Activated T-helper 1 cell treated with anti-CD3 and anti-CD28 coated beads, Interleukin-12 subunit alpha, Interleukin-12 subunit beta, Interleukin-2, Interleukin-4 antibody, amounts not matched to agents 30 ng/mL and 10 ng/mL and 1 ng/mL, durations not matched to agents 14 hours and 24 hours and 36 hours (primary cell): ENCODE measurements at regions not wholly inside any gene's neighbourhood (a gene's known extent, or its start where the extent isn't known, plus 50 kb on each side); places are given as distances from the start of the nearest gene placed in this dataset.
"Not testable (repeated sequence)": the region's sequence is repeated elsewhere in the genome, so short reads cannot be mapped to it uniquely, and the experiment has no call there.

Source experiments
- DNase-seq: peaks from one replicate; pipeline ENCODE4 v3.0.0; 2021; ENCODE audit warnings: low spot score
- H3K27ac Mint-ChIP-seq: one replicate; pipeline ENCODE4 v1.8.0; 2021; ENCODE audit warnings: mild to moderate bottlenecking, mixed read lengths
- H3K27me3 Mint-ChIP-seq: one replicate; pipeline ENCODE4 v1.8.0; 2022; ENCODE audit warnings: mild to moderate bottlenecking, moderate library complexity, mixed read lengths; ENCODE audit not compliant: insufficient read depth
- H3K36me3 Mint-ChIP-seq: one replicate; pipeline ENCODE4 v1.8.0; 2021; ENCODE audit warnings: low read depth, mixed read lengths
- H3K4me1 Mint-ChIP-seq: one replicate; pipeline ENCODE4 v1.8.0; 2021; ENCODE audit warnings: low read depth, mixed read lengths
- H3K4me3 Mint-ChIP-seq: one replicate; pipeline ENCODE4 v1.8.0; 2021; ENCODE audit warnings: mild to moderate bottlenecking, moderate library complexity, mixed read lengths
- H3K9me3 Mint-ChIP-seq: one replicate; pipeline ENCODE4 v1.8.0; 2021; ENCODE audit warnings: mixed read lengths
- intact Hi-C: fragments of 100-400 bp; cut with micrococcal nuclease; formaldehyde crosslinking; loops from one replicate; pipeline ENCODE4 v1.15.1; 2024

GRCh38 chr2:65579506-65580235, 147.3 kb upstream of the SPRED2 start:
- no peak for DNase-seq
- H3K4me1 Mint-ChIP-seq = no peaks in the 10 kb centered on the region

DNA sequence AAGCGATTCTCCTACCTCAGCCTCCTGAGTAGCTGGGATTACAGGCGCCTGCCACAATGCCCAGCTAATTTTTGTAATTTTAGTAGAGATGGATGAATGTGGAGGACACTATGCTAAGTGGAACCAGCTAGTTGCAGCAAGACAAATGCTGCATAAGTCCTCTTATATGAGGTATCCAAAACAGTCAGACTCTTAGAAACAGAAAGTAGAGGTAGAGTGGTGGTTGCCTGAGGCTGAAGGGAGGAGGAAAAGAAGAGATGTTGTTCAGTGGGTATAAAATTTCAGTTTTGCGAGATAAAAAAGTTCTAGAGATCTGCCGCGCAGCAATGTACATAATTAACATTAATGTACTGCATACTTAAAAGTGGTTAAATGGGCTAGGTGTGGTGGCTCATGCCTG, 145.3 kb upstream of the SPRED2 start:
- intact Hi-C loops = no loop called here
- no peaks in the 10 kb centered on the region for H3K9me3 Mint-ChIP-seq
- no peak for DNase-seq
- no peaks in the 10 kb centered on the region for H3K4me1 Mint-ChIP-seq
- no peak overlapping the region for H3K4me3 Mint-ChIP-seq
- H3K27me3 Mint-ChIP-seq = peaks cover 19% of the 10 kb centered on the region
- H3K36me3 Mint-ChIP-seq = no peaks in the 10 kb centered on the region
- H3K27ac Mint-ChIP-seq = no peak overlapping the region

More at GRCh38 chr2:65579506-65580235, 147.3 kb upstream of the SPRED2 start:
- H3K9me3 Mint-ChIP-seq = no peaks in the 10 kb centered on the region
- peaks cover 15% of the 10 kb centered on the region for H3K27me3 Mint-ChIP-seq
- H3K36me3 Mint-ChIP-seq = no peaks in the 10 kb centered on the region
- H3K4me3 Mint-ChIP-seq = no peak overlapping the region
- no peak overlapping the region for H3K27ac Mint-ChIP-seq
- intact Hi-C loops = no loop called here

GRCh38 chr2:65576861-65577601, 144.6 kb upstream of the SPRED2 start:
- no peaks in the 10 kb centered on the region for H3K9me3 Mint-ChIP-seq
- DNase-seq = no peak
- peaks cover 19% of the 10 kb centered on the region for H3K27me3 Mint-ChIP-seq
- no peaks in the 10 kb centered on the region for H3K36me3 Mint-ChIP-seq
- H3K27ac Mint-ChIP-seq = no peak overlapping the region
- H3K4me1 Mint-ChIP-seq = no peaks in the 10 kb centered on the region
- H3K4me3 Mint-ChIP-seq = no peak overlapping the region
- intact Hi-C loops = no loop called here

DNA sequence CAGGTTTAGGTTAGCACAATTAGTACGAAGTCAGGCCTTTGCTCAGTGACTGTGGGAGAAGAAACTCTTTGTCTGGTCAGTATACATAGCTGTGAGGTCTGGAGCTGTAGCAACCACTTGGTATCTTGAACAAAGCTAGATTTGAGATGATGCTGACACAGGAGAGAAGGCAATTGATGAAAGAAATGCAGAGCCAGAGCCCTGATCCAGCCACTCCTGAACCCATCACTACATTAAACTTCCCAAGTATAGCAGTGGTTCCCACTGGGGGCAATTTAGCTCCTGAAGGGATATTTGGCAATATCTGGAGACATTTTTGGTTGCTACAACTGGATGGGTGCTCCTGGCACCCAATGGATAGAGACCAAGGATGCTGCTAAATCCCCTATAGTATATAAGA, 143.9 kb upstream of the SPRED2 start:
- no peak overlapping the region for H3K27ac Mint-ChIP-seq
- H3K4me1 Mint-ChIP-seq = no peaks in the 10 kb centered on the region
- H3K27me3 Mint-ChIP-seq = peaks cover 19% of the 10 kb centered on the region
- no peaks in the 10 kb centered on the region for H3K9me3 Mint-ChIP-seq
- no peaks in the 10 kb centered on the region for H3K36me3 Mint-ChIP-seq
- no peak for DNase-seq
- H3K4me3 Mint-ChIP-seq = no peak overlapping the region
- intact Hi-C loops = no loop called here

- H3K27ac Mint-ChIP-seq = no peak overlapping the region
- no peaks in the 10 kb centered on the region for H3K4me1 Mint-ChIP-seq
- no peaks in the 10 kb centered on the region for H3K9me3 Mint-ChIP-seq
- no peaks in the 10 kb centered on the region for H3K36me3 Mint-ChIP-seq
- peaks cover 17% of the 10 kb centered on the region for H3K27me3 Mint-ChIP-seq
- no peak for DNase-seq
- H3K4me3 Mint-ChIP-seq = no peak overlapping the region
- intact Hi-C loops = loop anchor here (5.0 kb wide), 1 partner anchor 443 kb away; the partner anchor contains the start of gene RAB1A
These were observed 142.6 kb upstream of the SPRED2 start for GRCh38 chr2:65574993-65575392.

DNA sequence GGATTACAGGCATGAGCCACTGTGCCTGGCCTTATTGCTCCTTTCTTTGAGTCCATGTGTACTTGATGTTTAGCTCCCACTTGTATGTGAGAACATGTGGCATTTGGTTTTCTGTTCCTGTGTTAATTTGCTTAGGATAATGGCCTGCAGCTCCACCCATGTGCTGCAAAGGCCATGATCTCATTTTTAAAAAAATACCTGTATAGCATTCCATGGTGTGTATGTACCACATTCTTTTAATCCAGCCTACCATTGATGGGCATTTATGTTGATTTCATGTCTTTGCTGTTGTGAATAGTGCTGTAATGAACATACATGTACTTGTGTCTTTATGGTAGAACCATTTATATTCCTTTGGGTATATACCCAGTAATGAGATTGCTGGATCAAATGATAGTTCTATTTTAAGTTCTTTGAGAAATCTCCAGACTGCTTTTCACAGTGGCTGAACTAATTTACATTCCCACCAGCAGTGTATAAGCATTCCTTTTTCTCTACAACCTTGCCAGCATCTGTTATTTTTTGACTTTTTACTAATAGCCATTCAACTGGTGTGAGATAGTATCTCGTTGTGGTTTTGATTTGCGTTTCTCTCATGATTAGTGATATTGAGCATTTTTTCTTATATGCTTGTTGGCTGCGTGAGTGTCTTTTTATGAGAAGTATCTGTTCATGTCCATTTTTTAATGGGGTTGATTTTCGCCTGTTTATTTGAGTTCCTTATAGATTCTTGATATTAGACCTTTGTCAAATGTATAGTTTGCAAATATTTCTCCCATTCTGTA, 136.4 kb upstream of the SPRED2 start:
- intact Hi-C loops, H3K4me1 Mint-ChIP-seq, H3K27ac Mint-ChIP-seq, H3K36me3 Mint-ChIP-seq, H3K9me3 Mint-ChIP-seq, DNase-seq, H3K4me3 Mint-ChIP-seq: not testable (repeated sequence)
- H3K27me3 Mint-ChIP-seq = peaks cover 17% of the 10 kb centered on the region

- H3K4me1 Mint-ChIP-seq = peaks cover 5% of the 10 kb centered on the region
- H3K4me3 Mint-ChIP-seq = no peak overlapping the region
- H3K9me3 Mint-ChIP-seq = no peaks in the 10 kb centered on the region
- H3K27me3 Mint-ChIP-seq = peaks cover 17% of the 10 kb centered on the region
- no peak for DNase-seq
- intact Hi-C loops = no loop called here
- H3K36me3 Mint-ChIP-seq = no peaks in the 10 kb centered on the region
- H3K27ac Mint-ChIP-seq = no peak overlapping the region
These were observed 134.2 kb upstream of the SPRED2 start for GRCh38 chr2:65566617-65567016.

GRCh38 chr2:65565681-65566080, 133.3 kb upstream of the SPRED2 start:
- H3K4me3 Mint-ChIP-seq = no peak overlapping the region
- DNase-seq = no peak
- peaks cover 17% of the 10 kb centered on the region for H3K27me3 Mint-ChIP-seq
- H3K4me1 Mint-ChIP-seq = peaks cover 5% of the 10 kb centered on the region
- H3K36me3 Mint-ChIP-seq = no peaks in the 10 kb centered on the region
- no peaks in the 10 kb centered on the region for H3K9me3 Mint-ChIP-seq
- no peak overlapping the region for H3K27ac Mint-ChIP-seq
- intact Hi-C loops = no loop called here

DNA sequence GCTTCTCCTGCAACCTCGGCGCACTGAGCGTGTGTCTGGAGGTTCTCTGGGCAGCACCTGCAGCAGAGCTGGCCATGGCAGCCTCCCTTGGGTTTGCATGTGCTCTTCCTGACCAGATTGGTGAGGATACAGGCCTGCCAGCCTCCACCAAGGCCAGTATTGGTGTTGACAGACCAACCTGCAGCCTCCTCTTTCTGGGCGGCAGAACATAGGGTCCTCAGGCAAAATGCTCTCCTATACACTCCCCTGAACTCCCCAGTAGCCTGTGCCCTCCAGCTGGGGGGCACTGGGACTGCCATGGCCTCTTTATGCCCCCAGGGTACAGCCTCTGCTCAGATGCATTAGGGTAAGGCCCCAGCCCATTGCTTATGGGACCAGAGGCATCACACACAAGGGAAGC, 131.9 kb upstream of the SPRED2 start:
- H3K9me3 Mint-ChIP-seq = no peaks in the 10 kb centered on the region
- DNase-seq = no peak
- no peak overlapping the region for H3K27ac Mint-ChIP-seq
- H3K4me1 Mint-ChIP-seq = peaks cover 5% of the 10 kb centered on the region
- intact Hi-C loops = no loop called here
- H3K27me3 Mint-ChIP-seq = peaks cover 17% of the 10 kb centered on the region
- H3K4me3 Mint-ChIP-seq = no peak overlapping the region
- H3K36me3 Mint-ChIP-seq = no peaks in the 10 kb centered on the region

DNA sequence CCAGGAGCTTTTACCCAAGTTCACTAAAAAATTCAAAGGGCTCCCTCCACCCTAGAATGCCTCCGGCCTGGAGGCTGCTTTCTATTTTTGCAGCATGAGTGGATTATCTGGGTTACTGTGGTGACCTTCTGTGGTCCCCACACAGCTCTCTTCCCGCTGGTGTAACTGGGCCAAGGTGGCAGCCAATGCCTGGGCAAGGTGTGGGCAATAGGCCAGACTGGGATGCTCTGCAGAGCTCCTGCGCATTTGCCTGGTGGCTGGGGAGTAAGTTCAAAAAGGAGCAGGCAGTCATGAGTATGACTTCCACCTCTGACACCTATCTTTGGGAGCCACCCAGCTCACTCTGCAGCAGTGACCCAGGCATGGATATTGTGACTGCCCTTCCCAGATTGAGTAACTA, 130.5 kb upstream of the SPRED2 start:
- Mint-ChIP-seq H3K27me3 (peaks cover 22% of the 10 kb centered on the region), H3K27ac (no peak overlapping the region), H3K4me3 (no peak overlapping the region), H3K36me3 (no peaks in the 10 kb centered on the region), H3K4me1 (peaks cover 5% of the 10 kb centered on the region), H3K9me3 (no peaks in the 10 kb centered on the region)
- no peak for DNase-seq
- intact Hi-C loops = no loop called here

DNA sequence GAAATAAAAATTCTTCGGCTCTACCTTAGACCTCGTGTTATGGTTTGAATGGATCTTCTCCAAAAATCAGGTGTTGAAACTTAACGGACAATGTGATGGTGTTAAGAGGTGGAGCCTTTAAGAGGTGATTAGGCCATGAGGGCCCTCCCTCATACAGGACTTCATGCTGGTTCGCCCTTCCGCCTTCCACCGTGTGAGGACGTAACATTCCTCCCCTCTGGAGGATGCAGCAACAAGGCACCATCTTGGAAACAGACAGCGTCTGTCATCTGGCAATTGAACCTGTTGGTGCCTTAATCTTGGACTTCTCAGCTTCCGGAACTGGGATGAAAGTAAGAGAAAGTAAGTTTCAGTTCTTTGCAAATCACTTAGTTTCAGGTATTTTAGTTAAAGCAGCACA, 126.3 kb upstream of the SPRED2 start:
- no peaks in the 10 kb centered on the region for H3K9me3 Mint-ChIP-seq
- H3K27me3 Mint-ChIP-seq = peaks cover 30% of the 10 kb centered on the region
- no peaks in the 10 kb centered on the region for H3K36me3 Mint-ChIP-seq
- intact Hi-C loops = no loop called here
- no peak overlapping the region for H3K4me3 Mint-ChIP-seq
- DNase-seq = no peak
- H3K4me1 Mint-ChIP-seq = peaks cover 10% of the 10 kb centered on the region
- no peak overlapping the region for H3K27ac Mint-ChIP-seq

GRCh38 chr2:65557616-65558573, 125.5 kb upstream of the SPRED2 start:
- H3K4me3 Mint-ChIP-seq = no peak overlapping the region
- H3K36me3 Mint-ChIP-seq = no peaks in the 10 kb centered on the region
- peaks cover 30% of the 10 kb centered on the region for H3K27me3 Mint-ChIP-seq
- H3K9me3 Mint-ChIP-seq = no peaks in the 10 kb centered on the region
- peaks cover 16% of the 10 kb centered on the region for H3K4me1 Mint-ChIP-seq
- DNase-seq = no peak
- intact Hi-C loops = no loop called here
- H3K27ac Mint-ChIP-seq = no peak overlapping the region
